ELF-1 (cell line): ENCODE measurements at regions not wholly inside any gene's neighbourhood (a gene's known extent, or its start where the extent isn't known, plus 50 kb on each side); places are given as distances from the start of the nearest gene placed in this dataset.
A peak's percentile ranks its signal among the peaks of the same experiment; 100 is the strongest.

ENCODE experiments used
- DNase-seq: peaks from one replicate; pipeline ENCODE4 v3.0.0-alpha.2; 2016; ENCODE audit warnings: low read depth, low spot score

- DNase-seq: no peak
Measured at GRCh38 chr6:118761645-118762044, 110.3 kb upstream of the CEP85L start.

GRCh38 chr6:118758946-118759345 lies 107.6 kb upstream of the CEP85L start:
- no peak for DNase-seq

GRCh38 chr6:118755941-118756646 lies 104.7 kb upstream of the CEP85L start:
- DNase-seq: no peak

- no peak for DNase-seq
Measured at GRCh38 chr6:118752803-118753202, 101.4 kb upstream of the CEP85L start.

- DNase-seq: no peak
Measured at GRCh38 chr6:118751072-118751471, 99.7 kb upstream of the CEP85L start.

GRCh38 chr6:118750143-118750542 lies 98.8 kb upstream of the CEP85L start:
- no peak for DNase-seq

- peak; percentile 42 for DNase-seq
Measured at GRCh38 chr6:118748311-118749062, 97.1 kb upstream of the CEP85L start.

- no peak for DNase-seq
Measured at GRCh38 chr6:118746825-118747174, 95.4 kb upstream of the CEP85L start.

- DNase-seq: no peak
Measured at GRCh38 chr6:118746145-118746824, 94.9 kb upstream of the CEP85L start.

GRCh38 chr6:118745156-118745555 lies 93.8 kb upstream of the CEP85L start:
- DNase-seq: no peak

GRCh38 chr6:118744261-118744941 lies 93.0 kb upstream of the CEP85L start:
- DNase-seq: no peak

GRCh38 chr6:118743746-118744145 lies 92.4 kb upstream of the CEP85L start:
- DNase-seq: no peak

GRCh38 chr6:118740372-118740771 lies 89.0 kb upstream of the CEP85L start:
- no peak for DNase-seq

- no peak for DNase-seq
Measured at GRCh38 chr6:118739696-118740353, 88.4 kb upstream of the CEP85L start.

- no peak for DNase-seq
Measured at GRCh38 chr6:118736440-118736839, 85.0 kb upstream of the CEP85L start.

GRCh38 chr6:118735320-118735719 lies 83.9 kb upstream of the CEP85L start:
- DNase-seq: peak; percentile 36

GRCh38 chr6:118725944-118726343 lies 74.6 kb upstream of the CEP85L start:
- DNase-seq: no peak

- no peak for DNase-seq
Measured at GRCh38 chr6:118724211-118724610, 72.8 kb upstream of the CEP85L start.

- no peak for DNase-seq
Measured at GRCh38 chr6:118722829-118723813, 71.7 kb upstream of the CEP85L start.

- no peak for DNase-seq
Measured at GRCh38 chr6:118720125-118720473, 68.7 kb upstream of the CEP85L start.
